ENCODE measurements at regions not wholly inside any gene's neighbourhood (a gene's known extent, or its start where the extent isn't known, plus 50 kb on each side); places are given as distances from the start of the nearest gene placed in this dataset.

- no peak for DNase-seq (ENCODE audit: low spot score)
- intact Hi-C loops (cut with DNase I), result no loop called here
Observed at GRCh38 chr5:58358501-58359178, 101.2 kb downstream of the PLK2 start.

- intact Hi-C loops (cut with DNase I), result no loop called here
- DNase-seq (ENCODE audit: low spot score), result no peak
Observed at GRCh38 chr5:58357799-58358500, 101.9 kb downstream of the PLK2 start.

- intact Hi-C loops (cut with DNase I), result no loop called here
- no peak for DNase-seq (ENCODE audit: low spot score)
Observed at GRCh38 chr5:58357121-58357520, 102.8 kb downstream of the PLK2 start.

- no peak for DNase-seq (ENCODE audit: low spot score)
- intact Hi-C loops (cut with DNase I), result no loop called here
Observed at GRCh38 chr5:58356662-58357061, 103.2 kb downstream of the PLK2 start.

- no peak for DNase-seq (ENCODE audit: low spot score)
- intact Hi-C loops (cut with DNase I), result no loop called here
Observed at GRCh38 chr5:58354827-58355226, 105.1 kb downstream of the PLK2 start.

- no peak for DNase-seq (ENCODE audit: low spot score)
- intact Hi-C loops (cut with DNase I), result no loop called here
Observed at GRCh38 chr5:58353992-58354391, 105.9 kb downstream of the PLK2 start.

- no peak for DNase-seq (ENCODE audit: low spot score)
- intact Hi-C loops (cut with DNase I), result no loop called here
Observed at GRCh38 chr5:58351190-58351589, 108.7 kb downstream of the PLK2 start.

GRCh38 chr5:58348996-58349728 lies 110.7 kb downstream of the PLK2 start:
- no peak for DNase-seq (ENCODE audit: low spot score)
- intact Hi-C loops (cut with DNase I), result no loop called here

GRCh38 chr5:58346041-58346440 lies 113.8 kb downstream of the PLK2 start:
- intact Hi-C loops (cut with DNase I), result no loop called here

GRCh38 chr5:58341476-58341875 lies 118.4 kb downstream of the PLK2 start:
- intact Hi-C loops (cut with DNase I), result no loop called here
- DNase-seq (ENCODE audit: low spot score), result no peak

More at GRCh38 chr5:58346041-58346440, 113.8 kb downstream of the PLK2 start:
- no peak for DNase-seq (ENCODE audit: low spot score)

GRCh38 chr5:58335518-58335917 lies 124.4 kb downstream of the PLK2 start:
- intact Hi-C loops (cut with DNase I), result no loop called here
- no peak for DNase-seq (ENCODE audit: low spot score)

GRCh38 chr5:58334035-58334434 lies 125.9 kb downstream of the PLK2 start:
- no peak for DNase-seq (ENCODE audit: low spot score)
- intact Hi-C loops (cut with DNase I), result no loop called here

- DNase-seq (ENCODE audit: low spot score), result no peak
- intact Hi-C loops (cut with DNase I), result no loop called here
Observed at GRCh38 chr5:58330781-58331180, 129.1 kb downstream of the PLK2 start.

- intact Hi-C loops (cut with DNase I), result no loop called here
- no peak for DNase-seq (ENCODE audit: low spot score)
Observed at GRCh38 chr5:58327289-58327688, 132.6 kb downstream of the PLK2 start.

GRCh38 chr5:58326022-58326421 lies 133.9 kb downstream of the PLK2 start:
- intact Hi-C loops (cut with DNase I), result no loop called here
- DNase-seq (ENCODE audit: low spot score), result no peak

GRCh38 chr5:58322453-58322852 lies 137.4 kb downstream of the PLK2 start:
- intact Hi-C loops (cut with DNase I), result no loop called here

GRCh38 chr5:58318468-58318867 lies 141.4 kb downstream of the PLK2 start:
- intact Hi-C loops (cut with DNase I), result loop anchor here (5.0 kb wide), 1 partner anchor 134 kb away; no protein-coding TSS in a partner anchor
- DNase-seq (ENCODE audit: low spot score), result no peak

More at GRCh38 chr5:58322453-58322852, 137.4 kb downstream of the PLK2 start:
- no peak for DNase-seq (ENCODE audit: low spot score)

GRCh38 chr5:58317808-58318207 lies 142.1 kb downstream of the PLK2 start:
- intact Hi-C loops (cut with DNase I), result loop anchor here (5.0 kb wide), 1 partner anchor 134 kb away; no protein-coding TSS in a partner anchor
- DNase-seq (ENCODE audit: low spot score), result no peak

- no peak for DNase-seq (ENCODE audit: low spot score)
- intact Hi-C loops (cut with DNase I), result loop anchor here (5.0 kb wide), 1 partner anchor 135 kb away; no protein-coding TSS in a partner anchor
Observed at GRCh38 chr5:58317009-58317408, 142.9 kb downstream of the PLK2 start.

GRCh38 chr5:58315794-58316193 lies 144.1 kb downstream of the PLK2 start:
- intact Hi-C loops (cut with DNase I), result loop anchor here (5.0 kb wide), 1 partner anchor 137 kb away; no protein-coding TSS in a partner anchor
- DNase-seq (ENCODE audit: low spot score), result no peak
